Activated T-cell treated with anti-CD3 and anti-CD28 coated beads, Interleukin-2, amount 50 U/mL, for 72 hours (primary cell): ENCODE measurements at regions not wholly inside any gene's neighbourhood (a gene's known extent, or its start where the extent isn't known, plus 50 kb on each side); places are given as distances from the start of the nearest gene placed in this dataset.

ENCODE experiments used
- ATAC-seq, 2 donors: fragments of 150-1000 bp; cut with Tn5 transposase; replicated peaks in 1 of 2; 2 replicates each; pipeline ENCODE4 v1.10.0; 2021; ENCODE audit warnings: moderate library complexity in 2 of 2, mild to moderate bottlenecking in 1 of 2
- DNase-seq, 2 donors: peaks; one replicate each; pipeline ENCODE4 v3.0.0; 2021 to 2022; ENCODE audit warnings: mixed read lengths in 1 of 2
- H3K27ac Mint-ChIP-seq: one replicate; pipeline ENCODE4 v1.8.0; 2022; ENCODE audit warnings: mild to moderate bottlenecking, moderate library complexity, mixed read lengths
- H3K27me3 Mint-ChIP-seq: one replicate; pipeline ENCODE4 v1.8.0; 2022; ENCODE audit warnings: low read depth, mixed read lengths
- H3K36me3 Mint-ChIP-seq, 2 donors: one replicate each; pipeline ENCODE4 v1.8.0; 2022; ENCODE audit warnings: mixed read lengths in 2 of 2, mild to moderate bottlenecking in 1 of 2; ENCODE audit not compliant: insufficient read depth in 2 of 2
- H3K4me1 Mint-ChIP-seq: one replicate; pipeline ENCODE4 v1.8.0; 2022; ENCODE audit warnings: low read depth, mixed read lengths
- H3K4me3 Mint-ChIP-seq, 2 donors: one replicate each; pipeline ENCODE4 v1.8.0; 2022; ENCODE audit warnings: mild to moderate bottlenecking in 2 of 2, mixed read lengths in 2 of 2, moderate library complexity in 2 of 2
- H3K9me3 Mint-ChIP-seq, 2 donors: one replicate each; pipeline ENCODE4 v1.8.0; 2022; ENCODE audit warnings: mixed read lengths in 2 of 2

GRCh38 chr4:168019019-168019651 is 73.2 kb upstream of the ANXA10 start:
- DNase-seq (no peak), ATAC-seq (no peak)
- Mint-ChIP-seq H3K36me3 (no peaks in the 10 kb centered on the region), H3K9me3 (peaks cover 9 to 13% of the 10 kb centered on the region in 2 donors), H3K27ac (no peak overlapping the region), H3K4me3 (no peak overlapping the region), H3K4me1 (no peaks in the 10 kb centered on the region), H3K27me3 (no peaks in the 10 kb centered on the region)

GRCh38 chr4:168019921-168020320 is 72.4 kb upstream of the ANXA10 start:
- Mint-ChIP-seq H3K9me3 (peaks cover 8 to 10% of the 10 kb centered on the region in 2 donors), H3K27me3 (no peaks in the 10 kb centered on the region), H3K36me3 (no peaks in the 10 kb centered on the region), H3K4me3 (no peak overlapping the region), H3K27ac (no peak overlapping the region), H3K4me1 (no peaks in the 10 kb centered on the region)
- ATAC-seq: no peak
- no peak for DNase-seq

- Mint-ChIP-seq H3K4me1 (no peaks in the 10 kb centered on the region), H3K9me3 (peaks cover 5 to 6% of the 10 kb centered on the region in 2 donors), H3K27me3 (no peaks in the 10 kb centered on the region), H3K27ac (no peak overlapping the region), H3K4me3 (no peak overlapping the region), H3K36me3 (no peaks in the 10 kb centered on the region)
- DNase-seq (no peak), ATAC-seq (no peak)
These were observed 70.7 kb upstream of the ANXA10 start for GRCh38 chr4:168021666-168022065.

GRCh38 chr4:168028568-168028967 is 63.8 kb upstream of the ANXA10 start:
- peaks cover 2 to 3% of the 10 kb centered on the region in 2 donors for H3K9me3 Mint-ChIP-seq
- no peaks in the 10 kb centered on the region for H3K27me3 Mint-ChIP-seq
- no peaks in the 10 kb centered on the region for H3K4me1 Mint-ChIP-seq
- H3K36me3 Mint-ChIP-seq: no peaks in the 10 kb centered on the region
- H3K4me3 Mint-ChIP-seq: no peak overlapping the region
- no peak overlapping the region for H3K27ac Mint-ChIP-seq
- ATAC-seq (no peak), DNase-seq (no peak)

- H3K4me3 Mint-ChIP-seq: no peak overlapping the region
- ATAC-seq (no peak), DNase-seq (no peak)
- H3K27ac Mint-ChIP-seq: no peak overlapping the region
- no peaks in the 10 kb centered on the region for H3K4me1 Mint-ChIP-seq
- H3K36me3 Mint-ChIP-seq: no peaks in the 10 kb centered on the region
- no peaks in the 10 kb centered on the region for H3K27me3 Mint-ChIP-seq
- peaks cover 0 to 1% of the 10 kb centered on the region in 2 donors for H3K9me3 Mint-ChIP-seq
These were observed 63.3 kb upstream of the ANXA10 start for GRCh38 chr4:168028970-168029597.

GRCh38 chr4:168037676-168038075 is 54.7 kb upstream of the ANXA10 start:
- ATAC-seq: no peak
- DNase-seq: no peak
- H3K9me3 Mint-ChIP-seq: no peaks in the 10 kb centered on the region
- H3K36me3 Mint-ChIP-seq: no peaks in the 10 kb centered on the region
- H3K4me3 Mint-ChIP-seq: no peak overlapping the region
- no peak overlapping the region for H3K27ac Mint-ChIP-seq
- H3K27me3 Mint-ChIP-seq: no peaks in the 10 kb centered on the region
- no peaks in the 10 kb centered on the region for H3K4me1 Mint-ChIP-seq

- ATAC-seq (no peak), DNase-seq (no peak)
- no peaks in the 10 kb centered on the region for H3K27me3 Mint-ChIP-seq
- no peaks in the 10 kb centered on the region for H3K9me3 Mint-ChIP-seq
- no peak overlapping the region for H3K4me3 Mint-ChIP-seq
- no peaks in the 10 kb centered on the region for H3K36me3 Mint-ChIP-seq
- H3K4me1 Mint-ChIP-seq: no peaks in the 10 kb centered on the region
- H3K27ac Mint-ChIP-seq: no peak overlapping the region
These were observed 52.7 kb upstream of the ANXA10 start for GRCh38 chr4:168039593-168039992.
